Endothelial cell of umbilical vein (primary cell): ENCODE measurements at regions not wholly inside any gene's neighbourhood (a gene's known extent, or its start where the extent isn't known, plus 50 kb on each side); places are given as distances from the start of the nearest gene placed in this dataset.

Source experiments
- BruUV-seq: library from RNA; stranded (reverse); fragments of 400-500 nt; replicated peaks from 2 replicates; lab custom pipeline; 2021; lab: Mats Ljungman, UMichigan
- CTCF ChIA-PET: fragments of 300-600, 350-600 bp; sonication (Branson Sonifier 250); formaldehyde crosslinking; loops from one replicate; lab custom pipeline; 2021; ENCODE audit warnings: antibody characterized with exemption, inconsistent platforms; lab: Charles Lee
- POLR2A ChIA-PET: fragments of 300-600, 350-600 bp; sonication (Branson Sonifier 250); formaldehyde crosslinking; loops from one replicate; lab custom pipeline; 2021; ENCODE audit warnings: antibody characterized with exemption, inconsistent platforms; lab: Charles Lee
- DNase-seq: peaks from one replicate; pipeline ENCODE4 v3.0.0-alpha.2; 2011; ENCODE audit warnings: low read depth, low spot score
- FAIRE-seq: peaks from 2 replicates; lab custom pipeline; 2011; peaks lifted over from hg19 to GRCh38; lab: Jason Lieb, UNC
- H2AFZ ChIP-seq: 2 replicates; pipeline ENCODE4 v1.6.0; 2012; ENCODE audit warnings: low read depth, low read length, control low read depth, inconsistent platforms
- H3K27ac ChIP-seq: 2 replicates; pipeline ENCODE4 v1.5.1; 2011; ENCODE audit warnings: low read depth, mild to moderate bottlenecking, control low read depth, low read length, moderate library complexity; ENCODE audit not compliant: insufficient read depth
- H3K27me3 ChIP-seq, 2 experiments: 2 replicates each; pipeline versions ENCODE4 v1.6.0 to v1.6.1; 2011; ENCODE audit warnings: low read length in 2 of 2, mixed read lengths in 1 of 2; ENCODE audit not compliant: control insufficient read depth in 2 of 2, insufficient read depth in 2 of 2
- H3K36me3 ChIP-seq, 2 experiments: 2 replicates in 1 of 2; 3 replicates in 1 of 2; pipeline ENCODE4 v1.5.1; 2011; ENCODE audit warnings: low read length in 2 of 2, mild to moderate bottlenecking in 1 of 2, moderate library complexity in 1 of 2; ENCODE audit not compliant: control insufficient read depth in 2 of 2, insufficient read depth in 2 of 2; ENCODE audit errors: extremely low read depth in 1 of 2
- H3K4me1 ChIP-seq: 3 replicates; pipeline ENCODE4 v1.5.1; 2011; ENCODE audit warnings: mild to moderate bottlenecking, low read length; ENCODE audit not compliant: control insufficient read depth, insufficient read depth; ENCODE audit errors: extremely low read depth
- H3K4me2 ChIP-seq: 2 replicates; pipeline ENCODE4 v1.6.1; 2011; ENCODE audit warnings: low read length, control low read depth, mixed read lengths; ENCODE audit not compliant: insufficient read depth
- H3K4me3 ChIP-seq, 3 experiments: fragments of 200-600 bp in 1 of 3; sonication (generic), shearing (Covaris generic) in 1 of 3; replicated peaks in 1 of 3; 2 replicates each; pipeline ENCODE4 v1.5.1; 2011 to 2016; ENCODE audit warnings: control low read depth in 3 of 3, low read length in 3 of 3, mild to moderate bottlenecking in 2 of 3, inconsistent platforms in 1 of 3, low read depth in 1 of 3, moderate library complexity in 1 of 3; ENCODE audit not compliant: insufficient read depth in 1 of 3
- H3K79me2 ChIP-seq: 2 replicates; pipeline ENCODE4 v1.6.0; 2012; ENCODE audit warnings: low read length, inconsistent platforms; ENCODE audit not compliant: control insufficient read depth, insufficient read depth
- H3K9ac ChIP-seq: replicated peaks from 2 replicates; pipeline ENCODE3; 2011; ENCODE audit warnings: low read length, control low read depth; ENCODE audit not compliant: insufficient read depth; ENCODE audit errors: extremely low read depth
- H3K9me1 ChIP-seq: replicated peaks from 3 replicates; pipeline ENCODE4 v1.6.0; 2011; ENCODE audit warnings: mild to moderate bottlenecking, low read length; ENCODE audit not compliant: control insufficient read depth, insufficient read depth; ENCODE audit errors: extremely low read depth
- H3K9me3 ChIP-seq: replicated peaks from 2 replicates; pipeline ENCODE4 v1.5.1; 2012; ENCODE audit warnings: low read length, inconsistent platforms; ENCODE audit not compliant: control insufficient read depth, insufficient read depth
- H4K20me1 ChIP-seq: replicated peaks from 2 replicates; pipeline ENCODE3; 2011; ENCODE audit warnings: mild to moderate bottlenecking, low read length; ENCODE audit not compliant: control insufficient read depth, insufficient read depth; ENCODE audit errors: extremely low read depth
- EZH2 ChIP-seq: IDR thresholded peaks from 2 replicates; pipeline ENCODE4 v1.6.1; 2012; ENCODE audit warnings: borderline replicate concordance, low read depth, mild to moderate bottlenecking, moderate library complexity, low read length, inconsistent platforms; ENCODE audit not compliant: severe bottlenecking
- FOS ChIP-seq: IDR thresholded peaks from 2 replicates; pipeline ENCODE4 v1.6.1; 2011; ENCODE audit warnings: mild to moderate bottlenecking, low read length, moderate library complexity, borderline replicate concordance; ENCODE audit not compliant: insufficient read depth
- GATA2 ChIP-seq: IDR thresholded peaks from 2 replicates; pipeline ENCODE4 v1.7.0; 2011; ENCODE audit warnings: low read depth, mild to moderate bottlenecking, moderate library complexity, mixed read lengths, low read length; ENCODE audit not compliant: insufficient read length, insufficient read depth
- JUN ChIP-seq: IDR thresholded peaks from 2 replicates; pipeline ENCODE4 v1.6.1; 2011; ENCODE audit warnings: borderline replicate concordance, low read depth; ENCODE audit not compliant: insufficient read length, insufficient read depth
- MYC ChIP-seq: IDR thresholded peaks from one replicate; pipeline ENCODE4 v1.6.1; 2011; ENCODE audit warnings: mild to moderate bottlenecking, low read depth, low read length
- POLR2A ChIP-seq: IDR thresholded peaks from 2 replicates; pipeline ENCODE4 v1.6.1; 2012; ENCODE audit warnings: low read depth, mild to moderate bottlenecking, control low read depth, low read length
- POLR2AphosphoS5 ChIP-seq: IDR thresholded peaks from 2 replicates; pipeline ENCODE4 v1.6.1; 2012; ENCODE audit warnings: low read depth, mild to moderate bottlenecking, control low read depth, low read length, moderate library complexity; ENCODE audit not compliant: insufficient read depth
- dilution Hi-C: fragments of 300-500 bp; cut with MboI; formaldehyde crosslinking; loops from one replicate; pipeline ENCODE4 v1.15.0; 2019; ENCODE audit warnings: low sequenced_read_pairs; ENCODE audit not compliant: extremely low pct_ligation_motif_present
- intact Hi-C: fragments of 100-400 bp; cut with micrococcal nuclease; formaldehyde crosslinking; loops from one replicate; pipeline ENCODE4 v1.10.0; 2022
- TF ChIP-seq, protein P1 (sequence below): IDR thresholded peaks from 2 replicates; pipeline ENCODE4 v1.6.1; 2011; ENCODE audit not compliant: insufficient read depth, insufficient read length
- TF ChIP-seq, protein P2 (sequence below), 2 donors: IDR thresholded peaks; 1 replicate in 1 of 2; 2 replicates in 1 of 2; pipeline ENCODE4 v1.5.1; 2011; ENCODE audit warnings: low read length in 2 of 2, mild to moderate bottlenecking in 2 of 2, moderate library complexity in 2 of 2, control low read depth in 1 of 2, inconsistent platforms in 1 of 2, low read depth in 1 of 2; ENCODE audit not compliant: insufficient read depth in 1 of 2; ENCODE audit errors: extremely low read depth in 1 of 2

DNA sequence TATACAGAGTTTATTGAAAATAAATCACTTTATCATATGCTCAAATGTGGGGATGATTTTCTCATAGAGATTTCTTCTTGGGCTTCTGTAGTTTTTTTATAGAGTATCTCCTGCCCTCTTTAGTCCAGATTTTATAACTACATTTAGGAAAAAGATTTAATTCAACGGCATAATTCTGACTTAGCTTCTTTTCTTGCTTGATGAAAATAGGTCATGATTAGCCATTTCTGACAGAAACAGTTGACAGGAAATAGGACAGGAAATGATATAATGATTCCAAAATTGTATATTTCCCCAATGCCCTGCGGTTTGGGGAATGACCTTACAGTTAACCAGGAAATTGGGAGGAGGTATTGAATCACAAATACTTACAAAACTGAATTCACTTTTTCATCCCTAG is 1531.9 kb upstream of the ACVR2A start:
- dilution Hi-C loops (no loop called here), intact Hi-C loops (loop anchor here (1.0 to 10.0 kb wide), 6 partner anchors 210 to 1798 kb away; no protein-coding TSS in a partner anchor)
- Histone ChIP-seq H3K4me3 (no peak overlapping the region), H3K27me3 (no peaks in the 10 kb centered on the region), H3K4me2 (peak overlapping the region; percentile 72), H3K9ac (peak overlapping the region; percentile 8), H4K20me1 (no peaks in the 10 kb centered on the region), H3K79me2 (no peaks in the 10 kb centered on the region), H3K9me1 (no peaks in the 10 kb centered on the region), H3K4me1 (peaks cover 14% of the 10 kb centered on the region), H3K36me3 (no peaks in the 10 kb centered on the region), H3K27ac (peak overlapping the region; percentile 40), H2AFZ (no peak overlapping the region), H3K9me3 (no peaks in the 10 kb centered on the region)
- peak; percentile 65 for DNase-seq
- no TSS peak for BruUV-seq
- POLR2A ChIA-PET, result no interaction called here
- no peak for TF ChIP-seq GATA2
- TF ChIP-seq, protein P1, sequence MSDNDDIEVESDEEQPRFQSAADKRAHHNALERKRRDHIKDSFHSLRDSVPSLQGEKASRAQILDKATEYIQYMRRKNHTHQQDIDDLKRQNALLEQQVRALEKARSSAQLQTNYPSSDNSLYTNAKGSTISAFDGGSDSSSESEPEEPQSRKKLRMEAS, result no peak
- peak; percentile 52 for TF ChIP-seq FOS
- TF ChIP-seq EZH2, result no peak
- no peak for TF ChIP-seq POLR2AphosphoS5
- peak; percentile 75 for TF ChIP-seq JUN
- CTCF ChIA-PET, result interaction anchor here (0.9 to 2.4 kb wide), 12 partner anchors 9 to 561 kb away, joined by 3 to 16 read pairs (median 4); no protein-coding TSS in a partner anchor
- peak; percentile 83 for FAIRE-seq

DNA sequence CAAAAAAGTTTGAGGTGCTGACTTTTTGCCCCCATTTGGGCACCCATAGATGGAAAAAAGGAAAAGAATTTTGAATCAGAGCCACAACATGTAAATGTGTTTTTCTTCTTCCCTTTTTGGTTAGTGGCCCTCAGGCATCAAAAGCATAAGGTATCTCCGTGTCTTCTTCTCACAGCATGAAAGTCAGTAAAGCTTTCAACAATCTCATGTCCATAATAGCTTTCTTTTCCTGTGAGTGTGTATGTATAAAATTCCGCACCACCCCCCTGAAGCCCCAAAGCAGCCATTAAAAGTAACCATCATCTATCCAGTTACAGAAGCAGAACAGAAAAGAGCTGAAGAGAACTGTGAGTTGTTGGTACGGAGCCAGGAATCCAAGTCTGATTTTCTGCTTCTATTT is 1539.7 kb upstream of the ACVR2A start:
- CTCF ChIA-PET, result no interaction called here

More for the DNA sequence above, 1539.7 kb upstream of the ACVR2A start:
- Histone ChIP-seq H4K20me1 (no peaks in the 10 kb centered on the region), H2AFZ (no peak overlapping the region), H3K4me2 (no peak overlapping the region), H3K9me3 (no peaks in the 10 kb centered on the region), H3K27ac (no peak overlapping the region), H3K9ac (no peak overlapping the region), H3K79me2 (no peaks in the 10 kb centered on the region), H3K27me3 (no peaks in the 10 kb centered on the region), H3K4me1 (no peaks in the 10 kb centered on the region), H3K36me3 (no peaks in the 10 kb centered on the region), H3K4me3 (no peak overlapping the region), H3K9me1 (no peaks in the 10 kb centered on the region)
- intact Hi-C loops (no loop called here), dilution Hi-C loops (no loop called here)
- no TSS peak for BruUV-seq
- FAIRE-seq, result no peak
- TF ChIP-seq MYC (no peak), JUN (no peak), POLR2AphosphoS5 (no peak), POLR2A (no peak), GATA2 (no peak), FOS (no peak)
- TF ChIP-seq, protein P1, result no peak
- TF ChIP-seq, protein P2, sequence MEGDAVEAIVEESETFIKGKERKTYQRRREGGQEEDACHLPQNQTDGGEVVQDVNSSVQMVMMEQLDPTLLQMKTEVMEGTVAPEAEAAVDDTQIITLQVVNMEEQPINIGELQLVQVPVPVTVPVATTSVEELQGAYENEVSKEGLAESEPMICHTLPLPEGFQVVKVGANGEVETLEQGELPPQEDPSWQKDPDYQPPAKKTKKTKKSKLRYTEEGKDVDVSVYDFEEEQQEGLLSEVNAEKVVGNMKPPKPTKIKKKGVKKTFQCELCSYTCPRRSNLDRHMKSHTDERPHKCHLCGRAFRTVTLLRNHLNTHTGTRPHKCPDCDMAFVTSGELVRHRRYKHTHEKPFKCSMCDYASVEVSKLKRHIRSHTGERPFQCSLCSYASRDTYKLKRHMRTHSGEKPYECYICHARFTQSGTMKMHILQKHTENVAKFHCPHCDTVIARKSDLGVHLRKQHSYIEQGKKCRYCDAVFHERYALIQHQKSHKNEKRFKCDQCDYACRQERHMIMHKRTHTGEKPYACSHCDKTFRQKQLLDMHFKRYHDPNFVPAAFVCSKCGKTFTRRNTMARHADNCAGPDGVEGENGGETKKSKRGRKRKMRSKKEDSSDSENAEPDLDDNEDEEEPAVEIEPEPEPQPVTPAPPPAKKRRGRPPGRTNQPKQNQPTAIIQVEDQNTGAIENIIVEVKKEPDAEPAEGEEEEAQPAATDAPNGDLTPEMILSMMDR (IDR thresholded peaks at IDR 0.05; ENCODE audit: extremely low read depth in 1 of 2, insufficient read depth in 1 of 2, low read depth in 1 of 2, low read length in 2 of 2), result no peak
- POLR2A ChIA-PET, result interaction anchor here (0.6 kb wide), 1 partner anchor 18 kb away, joined by 4 read pairs; no protein-coding TSS in a partner anchor
- DNase-seq, result no peak
